ENCODE measurements at regions not wholly inside any gene's neighbourhood (a gene's known extent, or its start where the extent isn't known, plus 50 kb on each side); places are given as distances from the start of the nearest gene placed in this dataset.
"Not testable (repeated sequence)": the region's sequence is repeated elsewhere in the genome, so short reads cannot be mapped to it uniquely, and the experiment has no call there.

DNA sequence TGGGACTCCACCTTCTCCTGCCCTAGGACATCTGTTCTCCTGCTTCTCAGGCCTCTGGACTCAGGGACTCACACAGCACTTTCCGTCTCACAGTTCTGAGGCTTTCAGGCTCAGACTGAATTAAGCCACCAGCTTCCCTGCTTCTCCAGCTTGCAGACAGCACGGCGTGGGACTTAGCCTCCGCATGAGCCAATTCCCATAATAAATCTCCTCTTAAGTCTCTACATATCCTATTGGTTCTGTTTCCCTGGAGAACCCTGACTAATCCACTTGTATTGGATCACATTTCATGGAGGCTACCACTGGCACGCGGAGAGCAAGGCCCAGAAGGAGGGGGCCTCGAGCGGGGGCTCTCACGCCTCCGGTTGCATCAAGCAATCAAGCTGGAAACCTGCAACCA, 1313.6 kb downstream of the TBC1D22A start:
- DNase-seq, result no peak

DNA sequence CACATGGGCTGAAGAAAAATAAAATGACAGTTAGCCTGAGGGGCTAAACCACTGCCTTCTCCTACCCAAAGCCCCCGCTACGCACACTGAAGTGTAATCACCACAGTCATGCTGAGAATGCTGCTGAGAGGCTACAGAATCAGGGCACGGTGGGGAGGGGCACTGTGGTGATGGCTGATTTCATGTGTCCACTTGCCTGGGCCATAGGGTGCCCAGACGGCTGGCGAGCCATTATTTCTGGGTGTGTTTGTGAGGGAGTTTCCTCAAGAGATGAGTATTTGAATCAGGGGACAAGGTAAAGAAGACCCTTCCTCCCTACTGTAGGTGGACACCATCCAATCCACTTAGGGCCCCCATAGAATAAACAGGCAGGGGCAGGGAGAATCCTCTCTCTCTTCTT, 1313.2 kb downstream of the TBC1D22A start:
- DNase-seq, result no peak

DNA sequence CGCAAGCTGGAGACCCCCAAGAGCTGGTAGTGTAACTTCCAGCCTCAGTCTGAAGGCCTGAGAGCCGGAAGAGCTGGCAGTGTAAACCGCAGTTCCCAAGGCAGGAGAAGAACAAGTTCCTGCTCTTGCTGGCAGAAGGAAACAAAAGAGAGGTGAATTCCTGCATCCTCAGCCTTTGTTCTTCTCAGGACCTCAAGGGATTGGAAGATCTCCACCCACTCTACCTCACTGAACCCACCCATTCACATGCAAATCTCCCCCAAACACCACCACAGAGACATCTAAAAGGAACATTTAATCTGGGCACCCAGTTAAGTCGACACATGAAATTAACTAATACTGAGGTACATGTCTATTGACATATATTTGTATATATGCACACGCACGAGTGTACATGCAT, 1310.3 kb downstream of the TBC1D22A start:
- DNase-seq, result no peak

DNA sequence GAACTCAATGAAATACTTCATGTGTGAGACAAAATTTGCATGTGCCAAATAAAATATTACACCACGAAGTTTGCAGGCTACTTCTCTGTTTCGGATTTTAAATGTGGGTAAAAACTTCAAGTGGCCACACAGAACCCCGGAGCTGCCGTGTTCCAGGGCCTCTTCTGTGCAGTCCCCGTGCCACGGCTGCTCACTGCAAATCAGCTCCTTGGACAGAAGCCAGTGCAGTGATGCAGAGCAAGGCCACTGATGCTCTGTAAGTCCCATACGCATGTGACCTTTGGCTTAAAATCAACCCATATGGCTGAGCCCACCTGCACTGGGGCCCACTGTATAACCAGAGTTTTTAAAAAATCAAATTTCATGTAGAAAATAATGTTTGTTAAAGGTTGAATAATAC, 1309.4 kb downstream of the TBC1D22A start:
- DNase-seq, result no peak

DNA sequence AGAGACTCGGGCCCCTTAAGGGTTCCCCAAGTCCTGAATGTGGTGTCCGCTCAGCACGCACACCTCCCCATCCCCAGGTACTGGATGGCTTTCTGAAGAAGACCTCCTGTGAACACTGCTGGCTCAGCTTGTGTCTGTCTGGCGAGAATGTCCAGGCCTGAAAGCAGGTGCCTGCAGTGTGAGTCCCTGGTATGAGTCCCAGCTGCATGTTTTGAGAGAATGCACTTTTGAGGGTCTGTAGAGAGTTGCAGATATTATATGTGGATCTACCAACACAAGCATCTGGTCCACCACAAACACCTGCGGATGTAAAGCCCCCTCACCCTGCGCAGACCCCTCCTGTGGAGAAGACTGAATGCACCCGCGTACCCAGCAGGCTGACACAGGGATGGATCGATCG, 1308.9 kb downstream of the TBC1D22A start:
- DNase-seq, result no peak

DNA sequence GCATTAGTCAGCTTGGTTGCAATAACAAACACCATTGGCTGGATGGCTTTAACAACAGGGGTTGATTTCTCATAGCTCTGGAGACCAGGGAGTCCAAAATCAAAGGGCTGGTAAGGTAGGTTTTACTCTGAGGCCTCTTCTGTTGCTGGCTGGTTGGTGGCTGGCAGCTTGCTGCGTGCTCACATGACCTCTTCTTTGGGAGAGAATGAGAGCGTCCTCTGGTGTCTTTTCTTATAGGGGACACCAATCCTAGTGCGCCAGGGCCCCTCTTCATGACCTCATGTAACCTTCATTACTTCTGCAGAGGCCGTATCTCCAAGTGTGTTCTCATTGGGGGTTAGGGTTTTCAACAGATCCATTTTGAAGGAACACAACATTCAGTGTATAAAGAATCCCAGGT, 1308.3 kb downstream of the TBC1D22A start:
- DNase-seq, result no peak

DNA sequence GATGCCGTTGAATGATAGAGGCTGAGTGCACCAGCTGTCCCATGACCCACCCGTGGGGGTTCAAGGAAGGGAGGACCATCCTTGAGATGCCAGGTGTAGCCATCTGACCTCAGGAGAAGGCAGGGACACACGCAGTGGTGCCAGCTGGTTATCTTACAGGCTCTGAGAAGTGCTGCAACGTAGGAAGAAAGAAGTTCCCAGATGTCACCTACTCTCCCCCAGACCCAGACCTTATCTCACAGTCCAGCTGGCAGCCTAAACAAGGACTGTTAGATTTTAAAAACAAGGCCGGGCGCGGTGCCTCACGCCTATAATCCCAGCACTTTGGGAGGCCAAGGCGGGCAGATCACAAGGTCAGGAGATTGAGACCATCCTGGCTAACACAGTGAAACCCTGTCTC, 1307.6 kb downstream of the TBC1D22A start:
- no peak for DNase-seq

DNA sequence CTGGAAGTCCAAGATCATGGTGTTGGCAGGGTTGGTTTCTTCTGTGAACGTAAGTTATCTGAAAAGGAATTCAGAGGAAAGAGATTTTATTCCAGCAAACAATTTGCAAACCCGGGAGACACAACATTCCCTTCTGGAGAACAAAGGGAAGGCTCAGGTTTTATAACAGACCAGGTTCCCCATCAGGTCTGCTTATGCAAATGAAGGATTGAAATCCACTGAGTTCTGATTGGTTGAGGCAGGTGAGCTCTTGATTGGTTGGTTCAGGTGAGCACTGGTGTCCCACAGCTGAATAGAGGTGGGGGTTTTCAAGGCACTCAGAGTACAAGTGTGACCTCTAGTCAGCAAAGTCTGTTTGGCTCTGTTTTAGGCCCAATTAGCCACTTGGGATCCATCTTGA, 1306.8 kb downstream of the TBC1D22A start:
- DNase-seq, result no peak

DNA sequence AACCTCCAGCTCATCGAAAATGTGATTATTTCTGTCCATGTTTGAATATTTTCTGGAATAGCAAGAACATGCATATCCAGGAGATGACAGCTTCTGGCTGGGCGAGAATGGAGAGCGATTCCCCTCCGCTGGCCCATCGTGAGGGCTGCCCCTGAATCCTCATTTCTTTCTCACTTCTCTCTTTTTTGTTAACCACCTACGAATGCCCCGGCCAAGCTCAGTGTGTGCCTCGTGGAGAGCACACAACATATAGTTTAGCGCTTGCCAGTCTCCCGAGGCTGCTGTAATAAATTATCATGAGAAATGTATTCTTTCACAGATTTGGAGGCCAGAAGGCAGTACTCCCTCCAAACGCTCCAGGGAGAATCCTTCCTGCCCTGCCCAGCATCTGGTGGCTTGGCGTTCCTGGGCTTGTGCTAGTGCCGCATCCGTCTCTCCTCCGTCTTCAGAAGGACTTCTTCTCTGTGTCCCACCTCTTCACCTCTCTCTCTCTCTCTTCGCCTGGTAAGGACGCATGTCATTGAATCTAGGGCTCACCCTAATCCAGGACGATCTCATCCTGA, 1306.0 kb downstream of the TBC1D22A start:
- no peak for DNase-seq

DNA sequence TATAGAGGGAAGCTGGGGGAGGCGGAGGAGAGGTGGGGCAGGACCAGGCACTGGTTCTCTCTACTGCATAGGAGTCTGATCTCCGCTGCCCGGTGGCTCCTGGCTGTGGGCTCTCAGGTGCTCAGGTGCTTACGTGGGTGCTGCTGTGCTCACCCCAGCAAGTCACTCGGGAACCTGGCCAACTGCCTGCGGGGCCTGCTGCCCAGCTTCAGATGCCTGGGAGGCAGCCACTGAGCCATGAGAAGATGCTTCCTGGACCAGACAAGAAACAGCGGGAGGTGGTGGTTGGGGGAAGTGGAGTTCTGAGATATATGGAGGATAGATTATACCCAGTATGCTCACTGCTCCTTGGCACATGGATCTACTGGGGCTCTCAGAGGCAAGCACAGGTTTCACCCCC, 1303.4 kb downstream of the TBC1D22A start:
- no peak for DNase-seq

DNA sequence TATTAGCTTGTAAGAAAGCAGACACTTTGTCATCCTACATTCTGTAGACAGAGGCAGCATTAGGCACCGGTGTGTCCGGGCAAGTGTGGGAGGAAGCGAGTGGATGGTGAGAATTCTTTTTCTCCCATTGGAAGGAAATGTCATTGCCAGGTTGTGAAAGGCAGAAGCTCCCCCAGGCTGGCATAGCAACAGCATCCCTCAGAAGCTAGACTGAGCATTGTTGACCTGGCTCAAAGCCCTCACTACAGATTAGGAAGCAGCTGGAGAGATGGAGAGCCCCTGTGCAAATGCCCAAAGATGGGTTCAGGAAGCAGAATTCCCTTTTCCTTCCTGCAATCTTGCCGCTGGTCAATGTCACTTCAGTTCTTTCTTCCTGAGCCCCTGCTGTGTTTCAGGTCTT, 1299.3 kb downstream of the TBC1D22A start:
- DNase-seq, result no peak

DNA sequence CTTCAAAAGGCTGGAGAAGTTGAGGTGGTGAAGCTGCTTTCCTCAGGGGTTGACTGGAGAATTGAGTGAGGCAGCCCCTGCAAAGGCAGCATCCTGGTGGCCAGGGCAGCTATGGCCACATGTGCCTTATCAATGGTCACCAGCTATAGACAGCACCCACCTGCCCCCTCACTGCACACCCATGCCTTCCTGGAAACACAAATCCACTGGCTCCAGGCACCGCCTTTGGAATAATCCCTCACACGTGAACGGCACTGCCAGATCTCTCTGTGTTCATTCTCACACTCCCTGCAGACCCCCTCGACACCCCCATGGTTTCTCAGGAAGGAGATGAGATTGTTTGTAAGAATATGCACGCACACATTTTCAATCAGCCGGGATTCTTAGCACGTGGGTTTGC, 1297.8 kb downstream of the TBC1D22A start:
- no peak for DNase-seq

DNA sequence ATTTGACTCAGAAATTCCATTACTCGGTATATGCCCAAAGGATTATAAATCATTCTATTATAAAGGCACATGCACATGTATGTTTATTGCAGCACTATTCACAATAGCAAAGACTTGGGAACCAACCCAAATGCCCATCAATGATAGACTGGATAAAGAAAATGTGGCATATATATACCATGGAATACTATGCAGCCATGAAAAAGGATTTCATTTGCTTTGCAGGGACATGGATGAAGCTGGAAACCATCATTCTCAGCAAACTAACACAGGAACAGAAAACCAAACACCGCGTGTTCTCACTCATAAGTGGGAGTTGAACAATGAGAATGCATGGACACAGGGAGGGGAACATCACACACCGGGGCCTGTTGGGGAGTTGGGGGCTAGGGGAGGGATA, 1297.1 kb downstream of the TBC1D22A start:
- DNase-seq, result not testable (repeated sequence)

DNA sequence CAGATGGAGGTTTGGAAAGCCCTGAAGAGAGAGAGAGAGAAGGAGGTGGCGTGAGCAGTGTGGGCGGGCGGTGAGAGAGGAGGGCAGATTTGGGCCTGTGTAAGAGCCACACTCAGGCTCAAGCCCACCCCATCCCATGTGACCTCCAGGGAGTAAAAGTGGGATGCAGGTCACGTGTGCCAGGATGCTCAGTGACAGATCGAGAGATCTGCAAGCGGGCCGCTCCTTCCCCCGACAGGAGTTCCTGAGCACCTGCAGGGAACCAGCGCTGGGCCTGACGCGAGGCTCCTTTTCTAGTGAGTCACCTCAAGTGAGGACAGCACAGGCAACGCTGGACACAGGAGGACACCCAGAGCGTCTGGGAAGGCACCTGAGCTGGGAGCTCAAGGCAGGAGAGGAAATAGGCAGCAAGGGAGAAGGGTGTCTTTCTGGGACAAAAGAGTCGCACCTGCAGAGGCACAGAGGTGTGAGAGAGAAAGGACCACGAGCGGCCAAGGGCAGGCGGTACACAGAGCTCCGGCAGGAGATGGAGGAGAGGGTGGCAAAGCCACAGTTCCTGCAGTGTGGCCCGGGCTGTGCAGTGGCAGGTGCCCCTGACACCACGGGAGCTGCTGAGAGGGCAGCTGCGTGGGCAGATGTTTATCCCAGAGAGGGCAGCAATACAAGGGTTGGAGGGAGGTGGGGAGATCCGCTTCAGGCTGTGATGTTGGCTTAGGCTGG, 1294.8 kb downstream of the TBC1D22A start:
- no peak for DNase-seq

DNA sequence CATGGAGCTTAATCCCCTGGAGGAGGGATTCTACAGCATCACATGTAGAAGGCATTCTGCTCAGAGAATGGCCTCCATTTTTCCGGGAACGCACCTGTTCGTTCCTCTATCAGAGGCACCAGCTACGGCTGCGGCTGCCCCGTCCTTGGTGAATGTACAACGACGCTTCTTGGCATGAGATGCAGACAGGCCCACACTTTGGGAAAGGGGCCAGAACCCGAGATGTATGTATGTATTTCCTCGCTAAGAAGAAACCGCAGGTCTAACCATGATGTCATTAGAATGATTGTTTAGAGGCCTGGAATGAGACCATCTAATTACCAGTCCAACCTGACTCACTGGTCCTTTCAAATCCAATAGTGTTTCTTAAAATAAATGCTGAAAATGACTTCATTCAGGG, 1293.4 kb downstream of the TBC1D22A start:
- DNase-seq, result no peak

DNA sequence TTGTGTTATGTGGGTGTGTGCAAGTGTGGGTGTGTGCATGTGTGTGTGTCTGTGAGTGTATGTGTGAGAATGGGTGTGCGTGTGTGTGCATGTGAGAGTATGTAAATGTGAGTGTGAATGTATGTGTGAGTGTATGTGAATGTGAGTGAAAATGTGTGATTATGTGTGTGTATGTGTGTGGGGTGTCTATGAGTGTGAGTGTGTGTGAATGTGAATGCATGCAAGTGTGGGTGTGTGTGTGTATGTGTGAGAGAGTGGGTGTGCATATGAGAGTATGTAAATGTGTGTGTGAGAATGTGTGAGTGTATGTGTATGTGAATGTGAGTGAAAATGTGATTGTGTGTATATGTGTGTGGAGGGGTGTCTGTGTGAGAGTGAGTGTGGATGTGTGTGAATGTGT, 1292.7 kb downstream of the TBC1D22A start:
- no peak for DNase-seq

DNA sequence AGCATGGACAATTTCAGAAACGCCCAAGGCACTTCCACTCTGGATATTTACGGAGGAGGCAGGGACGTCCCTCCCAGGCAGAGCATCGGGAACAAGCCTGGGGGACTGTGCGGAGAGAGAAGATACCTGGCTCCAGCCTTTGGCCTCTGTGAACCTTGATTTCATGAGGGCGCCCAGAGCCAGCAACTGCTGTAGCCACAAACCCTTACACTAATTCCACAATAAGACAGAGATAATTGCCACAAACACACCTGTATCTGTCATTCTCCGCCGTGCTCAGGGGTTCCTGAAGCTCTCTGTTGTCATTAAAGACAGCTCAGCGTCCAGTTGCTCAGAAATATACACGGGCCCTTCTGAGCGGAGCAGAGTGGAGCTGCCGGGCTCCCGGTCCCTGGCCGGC, 1292.1 kb downstream of the TBC1D22A start:
- no peak for DNase-seq

DNA sequence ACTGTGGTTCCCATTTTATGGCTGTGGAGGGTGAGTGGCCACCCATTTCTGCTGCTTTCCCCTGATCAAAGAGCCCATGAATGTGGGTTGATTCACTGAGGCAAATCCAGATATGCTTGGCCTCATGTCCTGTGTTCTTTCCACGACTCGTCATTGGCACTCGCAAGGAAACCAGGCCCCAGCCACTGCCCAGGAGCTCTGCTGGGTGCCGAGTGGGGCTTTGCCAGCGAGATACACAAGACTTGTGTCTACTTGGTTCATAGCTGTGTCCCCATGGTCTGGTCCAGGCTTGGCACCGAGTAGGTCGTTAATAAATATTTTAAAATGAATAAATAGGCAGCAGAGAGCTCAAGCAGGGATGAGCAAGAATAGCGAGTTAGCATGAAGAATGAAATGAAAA, 1291.5 kb downstream of the TBC1D22A start:
- DNase-seq, result no peak

DNA sequence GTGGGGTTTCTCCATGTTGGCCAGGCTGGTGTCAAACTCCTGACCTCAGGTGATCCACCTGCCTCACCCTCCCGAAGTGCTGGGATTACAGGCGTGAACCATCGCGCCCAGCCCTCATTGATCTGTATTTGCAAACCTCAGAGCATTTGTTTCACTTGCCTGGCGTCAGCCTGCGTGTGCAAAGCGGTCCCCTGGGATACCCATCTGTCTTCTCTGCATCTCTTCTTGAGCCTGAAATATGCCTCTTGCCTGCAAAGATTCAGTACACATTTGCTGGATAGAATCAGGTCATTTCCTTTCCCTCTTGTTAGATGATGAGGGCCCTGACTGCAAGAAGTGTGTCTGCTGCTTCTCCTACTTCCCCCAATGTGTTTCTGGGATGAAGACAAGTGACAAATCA, 1291.0 kb downstream of the TBC1D22A start:
- DNase-seq, result no peak

DNA sequence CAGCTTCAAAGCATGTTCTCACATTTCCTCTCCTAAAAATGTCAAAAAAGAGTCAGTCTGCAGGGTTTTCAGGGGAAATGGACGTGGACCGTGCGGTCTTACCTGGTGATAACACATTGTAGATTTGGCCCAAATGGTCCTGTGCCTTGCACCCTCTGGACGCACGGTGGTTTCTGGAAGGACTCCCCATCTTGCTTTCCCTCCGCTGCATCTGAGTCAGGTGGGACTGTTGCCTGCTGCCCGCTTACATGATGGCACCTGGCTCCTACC, 1290.1 kb downstream of the TBC1D22A start:
- DNase-seq, result no peak

DNA sequence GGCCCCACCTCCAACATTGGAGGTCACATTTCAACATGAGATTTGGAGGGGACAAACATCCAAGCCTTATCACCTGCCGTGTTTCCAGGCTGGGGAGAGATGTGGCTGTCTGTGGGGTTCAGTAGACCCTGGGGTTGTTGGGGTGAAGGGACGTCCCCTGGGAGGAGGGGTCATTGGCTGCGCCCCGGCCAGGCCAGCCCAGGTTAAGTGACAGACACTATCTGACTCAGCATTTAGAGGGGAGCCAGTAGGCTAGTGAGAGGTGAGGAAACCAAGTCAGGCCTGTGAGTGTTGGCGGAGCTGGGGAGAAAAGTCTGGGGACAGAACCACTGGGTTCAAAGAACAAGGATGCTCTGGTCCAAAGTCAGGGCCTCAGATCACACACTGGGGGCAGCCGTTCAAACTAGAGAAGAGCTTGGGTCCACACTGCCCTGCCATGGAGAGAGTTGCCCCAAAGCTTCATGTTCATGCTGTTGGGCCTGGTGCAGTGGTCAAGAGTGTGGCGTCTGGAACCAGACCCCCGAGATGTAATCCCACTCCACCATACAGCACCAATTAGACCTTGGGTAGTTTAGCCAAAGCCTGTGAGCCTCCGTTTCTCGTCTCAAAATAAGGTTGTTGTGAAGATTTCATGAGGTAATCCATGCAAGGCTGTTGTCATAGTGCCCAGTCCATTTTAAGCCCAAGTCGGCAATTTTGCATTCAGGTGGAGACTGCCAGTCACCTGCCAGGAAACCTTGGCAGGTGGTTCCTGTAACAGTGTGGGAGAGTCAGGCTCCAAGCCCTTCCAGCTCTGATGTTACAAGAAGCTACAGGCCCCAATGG, 1289.6 kb downstream of the TBC1D22A start:
- no peak for DNase-seq

DNA sequence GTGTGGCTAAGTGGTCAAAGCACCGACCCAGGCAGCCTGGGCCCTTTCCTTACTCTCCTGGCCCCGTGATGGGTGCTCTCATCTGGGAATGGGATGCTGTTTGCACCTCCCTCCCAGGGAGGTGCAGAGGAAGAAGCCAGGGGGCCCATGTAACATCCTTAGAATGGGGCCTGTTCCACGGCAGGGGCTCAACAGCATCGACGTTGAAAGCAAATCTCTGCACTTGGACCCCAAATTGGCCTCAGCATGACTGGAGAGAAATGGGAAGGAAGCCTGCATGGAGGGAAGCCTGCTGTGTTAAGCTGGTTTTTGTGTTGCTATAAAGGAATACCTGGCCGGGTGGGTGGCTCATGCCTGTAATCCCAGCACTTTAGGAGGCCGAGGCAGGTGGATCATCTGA, 1288.4 kb downstream of the TBC1D22A start:
- no peak for DNase-seq

DNA sequence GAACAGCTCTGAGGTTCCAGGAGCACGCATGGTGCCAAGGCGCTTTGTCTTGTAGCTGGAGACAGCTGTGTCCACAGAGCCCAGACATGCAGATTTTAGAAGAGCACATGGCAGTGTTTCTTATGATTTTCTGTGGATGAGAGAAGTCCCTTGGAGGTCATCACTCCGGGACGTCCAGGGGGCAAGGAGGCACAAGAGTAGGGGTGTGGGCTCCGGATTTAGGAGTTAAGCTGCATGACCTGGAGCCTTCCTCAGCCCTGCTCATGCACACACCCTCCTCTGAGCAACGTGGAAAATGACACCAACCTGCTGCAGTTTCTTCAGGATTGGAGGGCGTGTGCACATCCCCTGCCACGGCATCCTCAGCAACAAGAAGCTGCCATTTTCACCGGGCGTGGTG, 1286.7 kb downstream of the TBC1D22A start:
- no peak for DNase-seq

DNA sequence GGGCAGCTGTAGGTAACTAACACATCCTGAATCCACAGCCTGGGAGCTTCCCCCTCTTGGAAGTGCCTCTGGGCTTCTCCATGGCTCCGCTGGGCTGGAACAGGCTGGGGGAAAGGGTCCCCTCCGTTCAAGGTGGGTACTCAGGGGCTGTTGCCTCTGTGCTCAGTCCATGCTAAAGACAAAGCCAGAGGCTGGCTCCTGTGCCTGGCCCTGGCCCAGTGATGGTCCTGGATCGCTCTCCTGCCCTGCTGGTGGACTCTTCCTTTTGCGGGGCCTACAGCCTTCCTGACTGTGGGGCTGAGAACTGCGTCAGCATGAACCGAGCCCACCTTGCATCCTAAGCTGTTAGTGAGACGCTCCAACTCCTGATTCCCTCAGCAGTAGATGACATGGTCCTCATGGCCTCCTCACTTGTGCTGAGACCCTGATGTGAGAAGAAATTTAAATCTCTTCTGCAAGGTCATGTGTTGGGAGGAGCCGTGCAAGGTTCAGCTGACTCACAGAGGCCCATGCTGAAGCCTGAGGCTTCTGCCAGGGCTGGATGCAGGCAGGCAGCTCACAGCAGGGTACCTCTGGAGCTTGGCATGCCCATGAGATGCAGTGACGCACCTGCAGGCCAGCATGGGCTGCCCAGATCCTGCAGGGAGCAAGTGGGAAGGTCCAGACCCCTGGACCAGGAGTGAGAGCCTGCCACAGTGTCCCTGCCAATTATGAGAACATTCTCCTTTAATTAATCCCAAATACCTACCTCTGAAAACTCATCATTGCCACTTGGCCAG, 1285.5 kb downstream of the TBC1D22A start:
- DNase-seq, result no peak

All from activated effector memory CD4-positive, alpha-beta T cell treated with Interleukin-2 at 50 U/mL for 16 hours (primary cell).